ENCODE measurements at regions not wholly inside any gene's neighbourhood (a gene's known extent, or its start where the extent isn't known, plus 50 kb on each side); places are given as distances from the start of the nearest gene placed in this dataset.

DNA sequence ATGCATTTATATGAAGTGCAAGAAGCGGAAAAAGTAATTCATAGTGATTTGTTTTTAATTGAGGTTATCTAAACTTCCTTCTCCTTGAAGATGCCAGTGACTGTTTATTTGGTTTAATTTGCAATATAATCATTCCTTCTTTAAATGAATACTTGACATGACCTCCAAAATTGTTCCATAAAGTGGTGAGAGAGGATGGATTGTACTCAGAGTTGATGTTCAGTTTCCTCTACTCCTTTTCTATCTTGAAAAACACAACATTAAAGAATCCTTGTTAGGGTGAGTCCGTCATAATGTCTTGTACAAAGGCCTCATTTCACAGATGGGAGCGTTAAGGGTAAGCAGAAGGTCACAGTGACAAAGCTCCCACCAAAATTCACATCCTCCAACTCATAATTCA lies 756.1 kb upstream of the KLHL29 start:
- TF ChIP-seq POLR2A (IDR thresholded peaks at IDR 0.05): no peak
- no peak for TF ChIP-seq CTCF (IDR thresholded peaks at IDR 0.05)
- Histone ChIP-seq H3K27ac (no peak overlapping the region), H3K4me3 (no peak overlapping the region), H3K9me3 (no peaks in the 10 kb centered on the region), H3K27me3 (no peaks in the 10 kb centered on the region), H3K36me3 (no peaks in the 10 kb centered on the region), H3K4me1 (no peaks in the 10 kb centered on the region)
- WGBS, 4 donors: 64 to 83% (median 77%) methylated on average over 3 of the region's 3 CpGs
- intact Hi-C loops (cut with DNase I): no loop called here
- DNase-seq: no peak
- no peak for ATAC-seq

- H3K4me1 ChIP-seq: no peaks in the 10 kb centered on the region
- no peaks in the 10 kb centered on the region for H3K36me3 ChIP-seq
- 83 to 93% (median 89%) methylated on average over 3 of the region's 3 CpGs for WGBS, 4 donors
- H3K27me3 ChIP-seq: no peaks in the 10 kb centered on the region
- DNase-seq (no peak), ATAC-seq (no peak)
- H3K27ac ChIP-seq: no peak overlapping the region
- no peak for TF ChIP-seq POLR2A (IDR thresholded peaks at IDR 0.05)
- TF ChIP-seq CTCF (IDR thresholded peaks at IDR 0.05): no peak
- H3K9me3 ChIP-seq: no peaks in the 10 kb centered on the region
- H3K4me3 ChIP-seq: no peak overlapping the region
- intact Hi-C loops (cut with DNase I): no loop called here
Measured at GRCh38 chr2:22634167-22634566, 750.8 kb upstream of the KLHL29 start.

DNA sequence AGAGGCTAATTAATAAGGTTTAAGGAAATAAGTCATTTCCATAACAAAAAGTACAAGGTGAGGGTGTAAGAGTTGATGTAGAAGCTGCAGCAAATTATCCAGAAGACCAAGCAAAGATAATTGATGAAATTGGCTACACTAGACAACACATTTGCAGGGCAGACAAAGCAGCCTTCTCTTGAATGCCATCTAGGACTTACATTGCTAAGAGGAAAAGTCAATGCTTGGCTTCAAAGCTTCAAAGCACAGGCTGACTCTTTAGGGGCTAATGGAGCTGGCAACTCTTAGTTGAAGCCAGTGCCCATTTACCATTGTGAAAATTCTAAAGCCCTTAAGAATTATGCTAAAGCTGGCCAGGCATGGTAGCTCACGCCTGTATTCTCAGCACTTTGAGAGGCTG lies 728.6 kb upstream of the KLHL29 start:
- intact Hi-C loops (cut with DNase I): no loop called here
- TF ChIP-seq POLR2A (IDR thresholded peaks at IDR 0.05) (no peak), CTCF (IDR thresholded peaks at IDR 0.05) (no peak)
- 40 to 71% (median 68%) methylated on average over 1 of the region's 1 CpG for WGBS, 4 donors

GRCh38 chr2:22673529-22673928 lies 711.5 kb upstream of the KLHL29 start:
- no peak overlapping the region for H3K27ac ChIP-seq
- intact Hi-C loops (cut with DNase I): no loop called here
- TF ChIP-seq POLR2A (IDR thresholded peaks at IDR 0.05) (no peak), CTCF (IDR thresholded peaks at IDR 0.05) (no peak)
- H3K36me3 ChIP-seq: no peaks in the 10 kb centered on the region
- no peak overlapping the region for H3K4me3 ChIP-seq
- ATAC-seq (no peak), DNase-seq (no peak)
- WGBS, 4 donors: 77 to 90% (median 83%) methylated on average over 6 of the region's 6 CpGs
- no peaks in the 10 kb centered on the region for H3K27me3 ChIP-seq
- H3K9me3 ChIP-seq: no peaks in the 10 kb centered on the region
- no peaks in the 10 kb centered on the region for H3K4me1 ChIP-seq

More for the DNA sequence above, 728.6 kb upstream of the KLHL29 start:
- no peaks in the 10 kb centered on the region for H3K4me1 ChIP-seq
- no peak overlapping the region for H3K4me3 ChIP-seq
- no peaks in the 10 kb centered on the region for H3K36me3 ChIP-seq
- H3K27ac ChIP-seq: no peak overlapping the region
- no peaks in the 10 kb centered on the region for H3K27me3 ChIP-seq
- no peaks in the 10 kb centered on the region for H3K9me3 ChIP-seq
- DNase-seq: no peak
- no peak for ATAC-seq

All from heart left ventricle (tissue), 16 donors.